Islet of Langerhans (tissue), 1 donor: ENCODE measurements at regions not wholly inside any gene's neighbourhood (a gene's known extent, or its start where the extent isn't known, plus 50 kb on each side); places are given as distances from the start of the nearest gene placed in this dataset.
"Not testable (repeated sequence)": the region's sequence is repeated elsewhere in the genome, so short reads cannot be mapped to it uniquely, and the experiment has no call there.

Experiments used
- FAIRE-seq: peaks from one replicate; lab custom pipeline; 2011; peaks lifted over from hg19 to GRCh38; lab: Jason Lieb, UNC

DNA sequence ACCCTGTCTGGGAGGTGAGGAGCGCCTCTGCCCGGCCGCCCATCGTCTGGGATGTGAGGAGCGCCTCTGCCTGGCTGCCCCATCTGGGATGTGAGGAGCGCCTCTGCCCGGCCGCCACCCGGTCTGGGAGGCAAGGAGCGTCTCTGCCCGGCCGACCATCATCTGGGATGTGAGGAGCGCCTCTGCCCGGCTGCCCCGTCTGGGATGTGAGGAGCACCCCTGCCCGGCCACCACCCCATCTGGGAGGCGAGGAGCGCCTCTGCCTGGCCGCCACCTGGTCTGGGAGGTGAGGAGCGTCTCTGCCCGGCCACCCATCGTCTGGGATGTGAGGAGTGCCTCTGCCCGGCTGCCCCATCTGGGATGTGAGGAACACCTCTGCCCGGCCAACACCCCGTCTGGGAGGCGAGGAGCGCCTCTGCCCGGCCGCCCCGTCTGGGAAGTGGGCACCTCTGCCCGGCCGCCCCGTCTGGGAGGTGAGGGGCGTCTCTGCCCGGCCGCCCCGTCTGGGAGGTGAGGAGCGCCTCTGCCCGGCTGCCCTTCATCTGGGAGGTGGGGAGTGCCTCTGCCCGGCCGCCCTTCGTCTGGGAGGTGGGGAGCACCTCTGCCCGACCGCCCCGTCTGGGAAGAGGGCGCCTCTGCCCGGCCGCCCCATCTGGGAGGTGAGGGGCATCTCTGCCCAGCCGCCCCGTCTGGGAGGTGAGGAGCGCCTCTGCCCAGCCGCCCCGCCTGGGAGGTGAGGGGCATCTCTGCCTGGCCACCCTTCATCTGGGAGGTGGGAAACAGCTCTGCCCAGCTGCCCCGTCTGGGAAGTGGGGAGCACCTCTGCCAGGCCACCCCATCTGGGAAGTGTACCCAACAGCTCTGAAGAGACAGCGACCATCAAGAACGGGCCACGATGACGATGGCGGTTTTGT, 399.7 kb downstream of the CAAP1 start:
- not testable (repeated sequence) for FAIRE-seq

DNA sequence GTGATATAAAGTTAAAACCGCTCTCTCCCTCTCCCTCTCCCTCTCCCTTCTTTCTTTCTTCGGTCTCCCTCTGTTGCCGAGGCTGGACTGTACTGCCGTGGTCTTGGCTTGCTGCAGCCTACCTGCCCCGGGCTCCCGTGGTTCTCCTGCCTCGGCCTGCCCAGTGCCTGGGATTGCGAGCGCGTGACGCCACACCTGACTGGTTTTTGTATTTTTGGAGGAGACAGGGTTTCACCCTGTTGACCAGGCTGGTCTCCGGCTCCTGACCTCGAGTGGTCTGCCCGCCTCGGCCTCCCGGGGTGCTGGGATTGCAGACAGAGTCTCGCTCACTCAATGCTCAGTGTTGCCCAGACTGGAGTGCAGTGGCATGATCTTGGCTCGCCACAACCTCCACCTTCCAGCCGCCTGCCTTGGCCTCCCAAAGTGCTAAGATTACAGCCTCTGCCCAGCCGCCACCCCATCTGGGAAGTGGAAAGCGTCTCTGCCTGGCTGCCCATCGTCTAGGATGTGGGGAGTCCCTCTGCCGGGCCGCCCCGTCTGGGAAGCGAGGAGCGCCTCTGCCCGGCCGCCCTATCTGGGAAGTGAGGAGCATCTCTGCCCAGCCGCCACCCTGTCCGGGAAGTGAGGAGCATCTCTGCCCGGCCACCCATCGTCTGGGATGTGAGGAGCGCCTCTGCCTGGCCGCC, 400.5 kb downstream of the CAAP1 start:
- FAIRE-seq = not testable (repeated sequence)

DNA sequence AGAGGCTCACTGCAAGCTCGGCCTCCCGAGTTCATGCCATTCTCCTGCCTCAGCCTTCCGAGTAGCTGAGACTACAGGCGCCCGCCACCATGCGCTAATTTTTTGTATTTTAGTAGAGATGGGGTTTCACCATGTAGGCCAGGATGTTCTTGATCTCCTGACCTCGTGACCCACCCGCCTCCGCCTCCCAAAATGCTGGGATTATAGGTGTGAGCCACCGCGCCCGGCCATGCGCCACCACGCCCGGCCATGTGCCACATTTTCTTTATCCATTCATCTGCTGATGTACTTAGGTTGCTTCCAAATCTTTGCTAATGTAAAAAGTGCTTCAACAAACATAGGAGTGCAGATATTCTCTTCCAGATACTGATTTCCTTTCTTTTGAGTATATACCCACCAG, 408.6 kb downstream of the CAAP1 start:
- no peak for FAIRE-seq

DNA sequence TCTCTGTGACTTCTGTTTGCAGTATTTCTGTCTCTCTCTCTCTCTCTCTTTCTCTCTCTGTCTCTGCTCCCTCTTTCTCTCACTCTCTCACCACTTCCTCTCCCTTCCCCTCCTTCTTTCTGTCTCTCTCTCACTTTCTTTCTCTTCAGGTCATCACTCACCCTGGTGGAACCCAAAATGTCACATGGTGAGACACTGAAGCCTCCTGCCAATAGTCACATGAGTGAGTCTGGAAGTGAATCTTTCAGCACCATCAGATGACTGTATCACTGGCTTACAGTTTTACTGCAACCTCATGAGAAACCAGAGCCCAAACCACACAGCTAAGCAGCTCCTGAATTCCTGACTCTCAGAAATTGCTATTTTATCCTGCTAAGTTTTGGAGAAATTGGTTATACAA, 414.6 kb downstream of the CAAP1 start:
- FAIRE-seq = no peak

DNA sequence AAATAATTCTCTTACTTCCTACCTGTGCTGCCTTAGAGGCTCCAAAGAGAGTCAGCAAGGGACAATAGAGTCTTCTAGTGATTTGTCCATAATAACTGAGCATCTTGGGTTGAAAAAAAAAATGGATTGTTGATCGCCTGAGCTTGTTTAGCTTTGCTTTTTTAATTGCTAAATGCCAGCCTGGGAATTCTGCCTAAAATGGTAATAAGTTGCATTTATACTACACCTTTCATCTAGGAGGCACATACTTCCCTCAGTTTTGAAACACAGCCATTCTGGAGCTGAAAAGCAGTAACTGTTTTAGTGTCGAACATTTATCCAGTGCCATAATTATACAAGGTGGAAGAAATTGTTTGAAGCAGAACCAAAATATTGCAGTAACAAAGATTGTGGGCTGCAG, 421.3 kb downstream of the CAAP1 start:
- FAIRE-seq = no peak

DNA sequence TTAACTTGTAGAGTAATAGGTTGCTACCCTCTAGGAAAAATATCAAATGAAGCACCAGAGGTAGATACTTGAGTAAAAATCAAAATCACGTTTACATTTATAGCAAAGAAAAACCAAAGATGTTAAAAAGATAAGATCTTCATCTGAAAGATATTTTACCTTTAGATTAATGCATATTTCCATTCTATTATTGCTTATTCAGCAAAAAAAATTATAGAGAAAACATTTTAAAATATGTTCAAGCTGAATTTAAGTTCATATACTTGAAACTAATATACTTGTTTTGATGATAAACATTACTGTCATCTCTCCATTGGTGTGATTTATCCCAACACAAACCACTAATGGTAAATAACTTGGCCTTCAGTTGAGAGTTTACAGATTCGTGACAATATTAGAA, 422.3 kb downstream of the CAAP1 start:
- no peak for FAIRE-seq

DNA sequence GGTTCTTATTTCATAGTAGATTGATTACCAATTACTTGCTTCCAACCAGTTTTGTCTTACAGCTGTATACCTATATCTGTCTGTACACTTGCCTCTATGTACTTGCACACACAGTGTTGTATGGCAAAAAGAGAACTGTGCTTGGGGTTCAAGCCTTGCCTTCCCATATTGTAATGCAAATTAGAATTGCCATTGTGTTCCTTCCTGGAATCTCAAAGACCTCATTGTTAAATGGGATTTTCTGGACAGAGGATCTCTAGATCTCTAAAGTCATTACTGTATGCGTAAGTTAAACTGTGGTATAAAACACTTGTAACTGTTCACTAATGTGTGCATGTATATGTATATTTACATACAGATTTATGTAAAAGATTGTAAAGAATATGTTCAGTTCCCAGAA, 428.8 kb downstream of the CAAP1 start:
- FAIRE-seq = no peak

DNA sequence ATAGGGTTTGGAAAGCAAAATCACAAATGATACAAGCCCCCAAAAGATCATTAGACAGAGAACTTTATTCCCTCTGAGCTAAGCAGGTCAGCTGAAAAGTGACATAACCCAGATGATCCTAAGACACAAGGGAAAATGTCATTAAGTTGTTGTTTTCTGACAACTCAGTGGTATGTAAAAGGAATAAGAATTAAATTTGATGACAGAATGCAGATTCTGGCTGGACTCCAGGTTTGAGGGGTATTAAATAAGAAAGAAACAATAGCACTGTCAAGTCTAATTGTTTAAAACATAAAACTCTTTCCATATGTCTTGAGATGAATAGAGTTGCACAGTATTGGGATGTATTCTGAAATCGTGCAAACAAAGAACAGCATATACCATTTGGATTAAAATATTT, 429.9 kb downstream of the CAAP1 start:
- FAIRE-seq = no peak

DNA sequence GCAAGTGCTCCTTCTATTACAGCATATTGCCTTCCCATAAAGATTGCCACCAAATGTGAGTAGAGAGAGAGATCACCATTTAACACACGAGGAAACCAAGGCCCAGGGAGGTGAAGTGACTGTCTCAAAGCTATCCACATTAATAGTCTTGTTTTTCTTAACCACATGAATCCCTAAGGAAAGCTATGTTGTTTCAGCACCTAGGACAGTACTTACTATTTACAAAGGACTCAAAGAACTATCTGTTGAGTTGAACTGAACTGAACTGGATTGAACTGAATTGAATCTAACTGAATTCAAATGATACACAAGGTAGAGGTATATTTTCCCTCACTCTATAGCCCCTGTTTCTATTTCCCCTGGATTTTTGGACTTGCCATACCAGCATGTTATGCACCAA, 430.4 kb downstream of the CAAP1 start:
- FAIRE-seq = no peak

DNA sequence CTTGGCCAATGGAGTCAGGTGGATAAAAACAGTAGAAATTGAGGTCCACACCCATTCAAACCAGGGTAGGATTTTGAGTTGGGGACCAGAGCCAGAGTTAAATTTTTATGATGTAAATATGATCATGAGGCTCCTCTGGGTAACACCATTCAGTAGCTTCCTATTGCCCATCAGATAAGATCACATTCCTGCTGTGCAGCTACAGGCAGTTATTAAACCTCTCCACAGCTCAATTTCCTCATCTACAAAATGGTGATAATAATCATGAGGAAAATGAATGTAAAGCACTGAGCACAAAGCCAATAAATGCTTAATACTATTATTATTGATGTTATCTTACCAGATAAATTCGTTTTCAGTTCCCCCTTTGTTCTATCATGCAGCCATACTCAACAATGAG, 432.0 kb downstream of the CAAP1 start:
- no peak for FAIRE-seq

DNA sequence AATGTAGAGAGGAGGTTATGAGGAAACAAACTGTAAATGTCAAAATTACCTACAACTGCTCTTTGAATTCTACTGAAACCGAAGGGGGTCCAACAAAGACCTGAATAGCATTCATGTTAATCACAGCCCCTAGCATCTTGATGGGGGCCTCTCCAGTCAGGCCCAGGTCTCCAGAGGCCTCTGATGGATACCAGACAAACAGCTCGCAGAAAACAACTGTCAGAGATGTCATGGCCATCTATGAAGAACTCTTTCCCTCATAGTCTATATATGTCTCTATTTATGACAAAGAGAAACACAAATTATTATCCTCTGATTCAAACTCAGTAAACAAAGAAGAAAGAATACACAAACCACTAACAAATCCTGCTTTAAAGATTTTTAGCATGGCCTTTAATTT, 432.6 kb downstream of the CAAP1 start:
- FAIRE-seq = no peak

DNA sequence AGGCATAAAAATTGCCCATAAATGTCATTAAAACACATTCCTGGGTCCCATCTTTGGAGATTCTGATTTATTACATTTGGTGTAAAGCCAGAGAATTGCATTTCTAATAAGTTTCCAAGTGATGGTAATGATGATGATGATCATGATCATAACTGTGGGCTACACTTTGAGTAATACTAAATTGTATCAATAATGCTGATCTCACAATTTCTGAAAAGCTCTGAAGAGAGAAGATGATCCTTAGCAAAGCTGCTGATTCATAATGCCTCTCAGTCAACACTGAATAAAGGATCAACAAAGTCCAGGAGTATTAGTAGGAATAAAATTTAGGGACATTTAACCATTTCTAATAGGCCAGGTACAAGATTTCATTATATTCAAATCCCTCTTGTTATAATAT, 434.5 kb downstream of the CAAP1 start:
- FAIRE-seq = no peak

DNA sequence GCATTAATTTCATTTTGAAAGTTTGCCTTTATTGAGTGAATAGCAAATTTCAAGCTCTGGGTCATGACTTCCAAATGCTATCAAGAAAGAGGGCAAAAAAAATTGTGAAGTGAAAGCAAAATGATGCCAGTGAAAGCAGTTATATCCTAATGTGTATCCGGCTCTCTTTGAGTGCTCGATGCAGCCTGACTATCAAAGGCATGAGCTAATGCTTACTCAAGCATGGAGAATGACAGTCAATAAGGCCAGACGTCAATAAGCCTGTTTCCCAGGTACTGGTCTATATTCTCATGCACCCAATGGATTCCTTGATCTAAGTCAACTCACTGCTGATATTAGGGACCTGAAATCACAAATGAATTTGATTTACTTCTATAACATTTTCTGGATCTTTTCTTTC, 435.5 kb downstream of the CAAP1 start:
- FAIRE-seq = no peak

DNA sequence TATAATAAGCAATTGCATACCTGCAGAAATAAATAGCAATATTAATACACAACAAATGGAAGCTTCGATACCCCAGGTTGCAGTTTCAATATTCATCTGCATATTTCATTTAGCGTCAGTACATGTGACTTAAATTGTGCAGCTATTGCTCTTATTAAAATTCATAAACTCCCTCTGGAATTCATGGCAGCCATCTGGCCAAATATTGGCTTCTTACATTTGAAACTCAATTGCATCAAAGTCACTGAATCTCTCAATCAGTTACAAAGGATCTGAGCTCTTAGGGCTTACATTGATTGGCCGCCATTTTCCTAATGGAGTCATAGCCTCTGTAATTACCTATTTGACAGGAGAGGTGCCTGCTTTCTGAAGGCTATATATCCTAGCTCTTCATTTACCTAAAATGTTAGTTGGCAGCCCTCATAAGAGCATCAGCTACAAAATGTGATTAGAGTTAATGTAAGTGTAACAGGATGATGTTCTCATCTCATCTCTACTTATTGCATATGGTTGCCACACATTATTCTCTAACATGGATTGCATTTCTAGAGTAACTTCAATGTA, 453.5 kb downstream of the CAAP1 start:
- FAIRE-seq = no peak

DNA sequence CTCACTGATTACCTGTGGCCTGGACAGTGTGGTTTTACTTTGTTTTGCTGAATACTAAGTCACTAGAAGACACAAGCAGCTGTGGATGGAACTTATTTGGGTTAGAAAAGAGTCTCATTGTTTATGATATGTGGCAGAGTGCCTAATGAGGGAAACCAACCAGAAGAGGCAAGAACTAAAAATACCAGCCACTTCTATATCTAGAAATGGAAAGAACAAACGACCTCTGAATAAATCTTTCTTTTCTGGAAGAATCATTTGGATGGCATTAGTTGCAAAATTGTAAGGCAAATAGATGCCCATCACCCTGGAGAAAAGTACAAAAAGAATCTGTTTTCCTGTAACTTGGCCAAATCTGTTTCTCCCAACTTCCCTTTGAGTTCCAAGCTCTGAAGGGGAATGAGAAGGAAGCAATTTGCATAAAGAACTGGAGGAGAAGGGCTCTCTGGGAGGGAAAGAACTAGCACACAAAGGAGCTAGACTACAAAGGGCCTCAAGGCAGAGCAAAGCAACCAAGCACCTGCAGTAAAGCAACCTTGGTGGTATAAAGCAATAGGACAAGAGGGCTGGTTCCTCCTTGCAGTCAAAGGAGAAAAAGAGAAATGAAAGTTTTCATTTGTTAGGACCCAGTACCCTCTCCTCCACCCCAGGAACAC, 455.4 kb downstream of the CAAP1 start:
- no peak for FAIRE-seq

DNA sequence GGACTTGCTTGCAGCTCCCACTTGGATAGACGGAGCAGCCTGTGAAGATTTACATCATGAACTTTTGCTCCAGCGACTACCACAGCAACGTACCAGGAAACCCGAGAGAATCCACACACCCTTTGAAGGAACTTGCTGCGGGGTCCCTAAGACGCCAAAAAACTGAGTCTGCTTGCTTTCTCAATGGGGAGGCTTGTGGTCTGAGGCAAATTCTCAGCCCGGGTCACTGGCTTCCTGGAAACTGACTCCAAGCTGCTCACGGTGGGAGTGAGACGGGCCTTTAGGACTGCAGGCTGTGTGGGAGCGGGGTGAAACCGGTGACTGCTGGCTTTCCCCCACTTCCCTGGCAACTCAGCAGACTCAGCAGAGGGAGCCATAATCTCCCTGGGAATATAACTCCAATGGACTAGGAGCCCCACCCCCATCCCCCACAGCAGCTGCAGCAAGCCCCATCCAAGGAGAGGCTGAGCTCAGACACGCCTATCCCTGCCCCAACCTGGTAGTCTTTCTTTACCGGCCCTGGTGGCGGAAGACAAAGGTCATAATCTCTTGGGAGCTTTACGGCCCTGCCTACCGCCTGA, 466.0 kb downstream of the CAAP1 start:
- FAIRE-seq = no peak

DNA sequence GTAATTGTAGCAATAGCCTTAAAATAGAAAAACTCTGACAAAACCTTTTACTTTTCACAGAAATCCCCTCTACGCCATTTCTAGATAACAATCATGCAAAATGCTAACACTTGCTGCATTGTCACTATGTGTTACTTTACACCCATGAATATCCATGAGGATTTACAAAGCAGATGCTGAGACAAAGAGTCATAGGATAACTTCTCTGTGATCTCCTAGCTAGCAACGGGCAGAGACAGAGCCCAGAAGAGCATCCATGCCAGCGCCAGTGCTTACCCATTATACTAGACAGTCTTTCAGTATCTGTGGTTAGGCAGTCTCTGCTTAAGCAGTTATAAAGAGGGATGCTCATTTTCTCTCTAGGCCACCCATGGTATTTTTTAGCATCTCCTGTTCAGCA, 474.1 kb downstream of the CAAP1 start:
- FAIRE-seq = no peak

DNA sequence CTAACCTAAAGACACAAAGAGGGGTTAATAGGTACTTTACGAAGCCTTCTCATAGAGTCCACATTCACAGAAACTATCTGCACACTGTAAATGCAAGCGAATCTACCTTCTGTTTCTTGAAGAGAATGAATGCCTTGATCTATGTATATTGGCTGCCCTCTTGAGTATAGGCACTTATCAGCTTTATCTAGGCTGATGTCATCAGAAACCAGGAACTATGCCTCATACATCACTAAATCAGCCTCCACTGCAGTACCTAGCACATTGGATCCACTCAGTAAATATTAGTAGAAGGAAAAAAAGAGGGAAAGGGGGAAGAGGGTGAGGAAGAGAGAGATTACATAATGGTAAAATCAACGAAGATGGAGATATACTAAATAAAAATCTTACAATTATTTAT, 477.1 kb downstream of the CAAP1 start:
- no peak for FAIRE-seq

DNA sequence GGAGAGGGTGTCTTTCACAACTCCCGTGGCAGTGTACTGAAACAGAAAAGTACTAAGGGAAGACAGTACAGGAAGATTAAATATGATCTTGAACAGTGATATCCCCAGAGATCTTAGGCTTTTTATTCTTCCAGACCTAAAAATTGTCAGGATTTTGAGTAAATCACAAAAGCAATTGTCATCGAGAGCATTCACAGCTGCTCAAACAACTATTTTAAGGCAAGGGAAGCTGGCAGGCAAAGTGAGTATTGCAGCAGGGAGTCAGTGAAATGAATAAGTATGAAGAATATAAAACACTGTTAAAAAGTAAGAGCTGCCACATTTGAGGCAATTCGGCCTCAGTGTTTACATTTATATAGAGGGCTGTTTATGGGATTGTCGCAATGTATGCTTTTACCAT, 479.0 kb downstream of the CAAP1 start:
- no peak for FAIRE-seq

DNA sequence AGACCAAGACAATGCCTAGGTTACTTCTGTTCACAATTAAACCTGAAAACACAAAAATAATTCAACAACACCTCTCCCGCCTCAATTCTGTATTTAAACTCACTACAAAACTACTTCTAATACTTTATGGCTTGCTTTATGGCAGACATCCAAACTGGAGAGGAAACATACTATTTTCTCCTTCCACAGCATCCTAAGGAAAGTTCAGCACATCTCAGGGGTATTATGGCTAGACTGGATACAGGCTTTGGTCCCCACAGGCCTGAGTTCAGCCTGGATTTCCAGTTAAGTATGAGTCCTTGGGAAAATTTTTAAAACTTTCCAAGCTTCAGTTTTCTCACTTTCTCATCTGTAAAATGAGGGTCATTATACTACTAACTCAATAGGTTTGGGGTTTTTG, 480.2 kb downstream of the CAAP1 start:
- FAIRE-seq = no peak

DNA sequence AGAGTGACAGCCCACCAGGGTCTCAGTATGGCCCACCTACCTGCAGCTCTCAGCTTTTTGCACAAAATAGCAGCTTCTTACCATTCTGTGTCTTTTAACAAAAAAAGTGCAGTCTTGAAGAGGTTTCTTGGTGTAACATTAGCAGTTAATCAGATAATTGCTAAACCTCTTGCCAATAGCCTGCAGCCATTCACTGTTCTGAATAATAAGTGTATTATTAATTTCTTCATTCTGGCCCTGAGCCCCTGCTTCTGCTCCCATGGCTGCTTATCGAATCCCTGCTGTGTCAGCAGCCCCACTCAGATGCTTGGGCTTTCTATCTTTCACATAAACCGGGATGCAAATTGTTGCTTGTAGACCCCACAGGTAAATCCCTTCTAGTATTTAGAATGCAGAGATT, 485.9 kb downstream of the CAAP1 start:
- no peak for FAIRE-seq

DNA sequence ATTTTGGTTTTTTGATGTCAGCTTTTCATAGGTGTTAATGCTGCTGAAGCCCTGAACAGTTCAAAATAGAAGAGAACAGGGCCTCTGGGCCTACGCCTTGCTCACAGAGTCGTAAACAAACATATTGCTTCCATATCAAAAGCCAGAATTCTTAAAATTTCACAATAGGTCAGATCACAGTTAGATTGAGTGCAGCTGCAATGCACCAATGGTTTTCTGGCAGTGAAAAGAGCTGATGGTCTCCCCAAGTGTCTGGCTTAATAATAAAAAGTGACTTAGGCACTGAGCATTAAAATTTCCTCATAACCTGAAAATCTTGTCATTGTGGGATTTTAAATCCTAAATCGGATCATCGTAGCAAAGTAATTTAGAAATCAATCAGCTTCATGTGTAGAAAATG, 493.0 kb downstream of the CAAP1 start:
- FAIRE-seq = no peak

DNA sequence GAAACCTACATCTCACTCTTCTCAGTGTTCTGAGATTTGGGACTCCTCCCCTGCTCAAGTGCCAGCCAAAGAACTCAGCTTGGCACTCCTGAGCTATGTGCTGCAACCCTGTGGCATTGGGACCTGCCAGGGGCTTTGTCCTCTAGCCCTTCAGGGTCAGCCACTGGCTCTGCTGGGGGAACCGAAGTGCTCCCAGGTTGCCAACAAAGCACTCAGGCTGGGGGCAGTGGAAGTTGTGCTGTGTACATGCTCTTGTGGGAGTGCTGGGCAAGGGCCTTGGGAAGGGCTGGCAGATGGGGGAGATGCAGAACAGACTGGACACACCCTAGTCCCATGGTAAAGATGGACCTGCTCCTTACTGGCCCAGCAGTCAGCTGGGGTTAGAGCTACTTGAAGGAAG, 498.6 kb downstream of the CAAP1 start:
- FAIRE-seq = no peak
